ENCODE measurements at regions not wholly inside any gene's neighbourhood (a gene's known extent, or its start where the extent isn't known, plus 50 kb on each side); places are given as distances from the start of the nearest gene placed in this dataset.

DNA sequence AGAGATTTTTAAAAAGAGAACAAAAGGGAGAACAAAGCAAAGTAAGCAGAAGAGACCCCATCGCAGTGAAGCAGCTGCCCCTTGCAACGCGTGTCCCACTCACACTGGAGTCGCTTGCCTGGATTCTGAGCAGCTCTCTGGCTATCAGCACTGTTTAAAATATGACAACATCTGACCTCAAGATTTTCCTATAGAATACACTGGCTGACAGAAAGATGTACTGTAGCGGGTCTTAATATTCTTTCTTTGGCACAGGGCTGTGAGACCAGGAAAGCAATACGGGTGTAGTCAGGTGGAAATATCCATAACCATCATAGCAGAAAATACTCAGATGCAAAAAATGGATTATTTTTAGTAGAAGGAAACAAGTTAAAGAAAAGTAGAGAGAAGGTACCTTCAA, 125.7 kb upstream of the TNS3 start:
- no peaks in the 10 kb centered on the region for H3K27me3 ChIP-seq (ENCODE audit: insufficient read depth, insufficient read length)
- no peaks in the 10 kb centered on the region for H3K4me1 ChIP-seq (ENCODE audit: insufficient read depth, insufficient read length)
- H3K36me3 ChIP-seq (ENCODE audit: insufficient read depth, insufficient read length, low read length): no peaks in the 10 kb centered on the region
- TF ChIP-seq YY1 (IDR thresholded peaks at IDR 0.05; ENCODE audit: insufficient read depth, insufficient read length): no peak
- TF ChIP-seq ZNF274 (IDR thresholded peaks at IDR 0.05; ENCODE audit: low read depth, low read length): no peak
- TF ChIP-seq SUZ12 (IDR thresholded peaks at IDR 0.05; ENCODE audit: extremely low read depth, insufficient read depth, insufficient read length): no peak
- H3K4me3 ChIP-seq (ENCODE audit: insufficient read length, low read depth): no peak overlapping the region
- H3K9me3 ChIP-seq (ENCODE audit: insufficient read depth, low read length): no peaks in the 10 kb centered on the region
- DNase-seq (ENCODE audit: low read depth, low spot score): no peak
- no peak overlapping the region for H3K9ac ChIP-seq (ENCODE audit: insufficient read length, low read depth)

DNA sequence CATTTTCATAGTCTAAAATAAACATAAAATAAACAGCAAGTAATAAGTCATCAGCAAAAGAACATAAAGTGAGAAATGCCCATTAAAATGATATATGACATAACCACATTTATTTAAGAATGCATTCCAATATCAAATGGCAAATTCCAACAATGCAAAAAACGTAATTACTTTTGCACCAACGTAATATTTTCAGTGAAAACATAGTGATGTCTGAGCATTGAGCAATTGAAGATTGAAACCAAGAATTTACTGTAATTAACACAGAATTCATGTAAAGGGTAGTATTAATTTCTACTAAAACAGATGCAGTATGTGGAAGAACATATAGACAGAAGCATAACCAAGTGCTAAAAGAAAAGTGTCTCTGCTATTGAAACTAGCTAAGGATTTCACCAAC, 123.0 kb upstream of the TNS3 start:
- Histone ChIP-seq H3K4me1 (ENCODE audit: insufficient read depth, insufficient read length) (no peaks in the 10 kb centered on the region), H3K36me3 (ENCODE audit: insufficient read depth, insufficient read length, low read length) (no peaks in the 10 kb centered on the region), H3K4me3 (ENCODE audit: insufficient read length, low read depth) (no peak overlapping the region), H3K9me3 (ENCODE audit: insufficient read depth, low read length) (no peaks in the 10 kb centered on the region), H3K27me3 (ENCODE audit: insufficient read depth, insufficient read length) (no peaks in the 10 kb centered on the region), H3K9ac (ENCODE audit: insufficient read length, low read depth) (no peak overlapping the region)
- no peak for DNase-seq (ENCODE audit: low read depth, low spot score)
- TF ChIP-seq ZNF274 (IDR thresholded peaks at IDR 0.05; ENCODE audit: low read depth, low read length) (no peak), YY1 (IDR thresholded peaks at IDR 0.05; ENCODE audit: insufficient read depth, insufficient read length) (no peak), SUZ12 (IDR thresholded peaks at IDR 0.05; ENCODE audit: extremely low read depth, insufficient read depth, insufficient read length) (no peak)

DNA sequence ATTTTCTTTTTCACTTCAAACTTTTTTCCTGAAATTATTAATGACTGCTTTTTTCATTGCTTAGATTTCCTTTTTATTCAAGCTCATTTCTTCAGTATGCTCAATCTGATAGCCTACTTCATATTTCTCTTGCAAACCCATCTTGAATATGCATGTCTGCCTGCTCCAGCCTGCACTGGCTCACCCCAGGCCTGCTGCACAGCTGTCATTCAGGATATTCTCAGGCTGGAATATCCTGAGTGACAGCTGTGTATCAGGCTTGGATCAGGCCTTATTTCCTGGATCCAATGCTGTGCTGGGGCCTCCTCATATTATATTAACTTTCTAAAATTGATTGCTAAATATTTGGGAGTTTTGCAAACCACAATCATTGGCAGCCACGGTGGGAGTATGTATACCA, 120.2 kb upstream of the TNS3 start:
- TF ChIP-seq ZNF274 (IDR thresholded peaks at IDR 0.05; ENCODE audit: low read depth, low read length): no peak
- no peak for TF ChIP-seq YY1 (IDR thresholded peaks at IDR 0.05; ENCODE audit: insufficient read depth, insufficient read length)
- TF ChIP-seq SUZ12 (IDR thresholded peaks at IDR 0.05; ENCODE audit: extremely low read depth, insufficient read depth, insufficient read length): no peak
- no peaks in the 10 kb centered on the region for H3K27me3 ChIP-seq (ENCODE audit: insufficient read depth, insufficient read length)
- DNase-seq (ENCODE audit: low read depth, low spot score): no peak
- no peaks in the 10 kb centered on the region for H3K36me3 ChIP-seq (ENCODE audit: insufficient read depth, insufficient read length, low read length)
- no peak overlapping the region for H3K9ac ChIP-seq (ENCODE audit: insufficient read length, low read depth)
- peaks cover 3% of the 10 kb centered on the region for H3K4me1 ChIP-seq (ENCODE audit: insufficient read depth, insufficient read length)
- H3K9me3 ChIP-seq (ENCODE audit: insufficient read depth, low read length): no peaks in the 10 kb centered on the region
- H3K4me3 ChIP-seq (ENCODE audit: insufficient read length, low read depth): no peak overlapping the region

DNA sequence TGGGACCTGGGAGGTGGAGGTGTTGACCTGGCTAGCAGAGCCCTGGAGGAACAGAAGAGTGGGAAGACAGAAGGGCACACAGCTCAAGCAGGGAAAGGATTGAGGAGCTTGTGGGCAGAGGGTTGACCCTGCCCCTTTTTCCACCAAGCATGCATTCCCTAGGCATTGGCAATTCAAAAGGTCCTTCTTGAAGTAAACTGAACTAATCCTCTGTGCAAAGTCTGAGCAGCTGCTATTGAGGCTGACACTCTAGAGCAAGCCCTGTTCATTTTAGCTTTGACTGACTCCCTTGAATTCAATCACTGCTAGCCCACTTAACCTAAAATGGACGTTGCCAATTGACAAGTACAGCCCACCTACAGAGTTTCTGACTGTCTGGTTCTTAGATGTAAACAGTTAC, 116.5 kb upstream of the TNS3 start:
- Histone ChIP-seq H3K9ac (ENCODE audit: insufficient read length, low read depth) (no peak overlapping the region), H3K4me1 (ENCODE audit: insufficient read depth, insufficient read length) (peaks cover 3% of the 10 kb centered on the region), H3K4me3 (ENCODE audit: insufficient read length, low read depth) (no peak overlapping the region), H3K36me3 (ENCODE audit: insufficient read depth, insufficient read length, low read length) (no peaks in the 10 kb centered on the region), H3K9me3 (ENCODE audit: insufficient read depth, low read length) (no peaks in the 10 kb centered on the region), H3K27me3 (ENCODE audit: insufficient read depth, insufficient read length) (no peaks in the 10 kb centered on the region)
- DNase-seq (ENCODE audit: low read depth, low spot score): no peak
- TF ChIP-seq YY1 (IDR thresholded peaks at IDR 0.05; ENCODE audit: insufficient read depth, insufficient read length) (no peak), SUZ12 (IDR thresholded peaks at IDR 0.05; ENCODE audit: extremely low read depth, insufficient read depth, insufficient read length) (no peak), ZNF274 (IDR thresholded peaks at IDR 0.05; ENCODE audit: low read depth, low read length) (no peak)

DNA sequence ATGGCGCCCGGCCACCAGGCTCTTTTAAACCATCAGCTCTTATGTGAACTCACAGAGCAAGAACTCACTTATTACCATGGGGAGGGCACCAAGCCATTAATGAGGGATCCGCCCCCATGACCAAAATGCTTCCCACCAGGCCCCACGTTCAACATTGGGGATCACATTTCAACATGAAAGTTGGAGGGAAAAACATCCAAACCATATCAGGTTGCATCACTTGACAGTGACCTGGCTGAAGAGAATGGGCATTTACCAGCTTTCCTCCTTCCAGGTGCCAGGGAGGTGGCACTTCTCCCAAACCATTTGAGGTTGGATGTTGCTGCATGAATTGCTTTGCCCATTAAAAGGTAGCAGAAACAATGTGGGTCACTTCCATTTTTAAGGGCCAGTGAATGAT, 115.6 kb upstream of the TNS3 start:
- Histone ChIP-seq H3K36me3 (ENCODE audit: insufficient read depth, insufficient read length, low read length) (no peaks in the 10 kb centered on the region), H3K9me3 (ENCODE audit: insufficient read depth, low read length) (no peaks in the 10 kb centered on the region), H3K9ac (ENCODE audit: insufficient read length, low read depth) (no peak overlapping the region), H3K4me1 (ENCODE audit: insufficient read depth, insufficient read length) (peaks cover 3% of the 10 kb centered on the region), H3K27me3 (ENCODE audit: insufficient read depth, insufficient read length) (no peaks in the 10 kb centered on the region), H3K4me3 (ENCODE audit: insufficient read length, low read depth) (no peak overlapping the region)
- TF ChIP-seq SUZ12 (IDR thresholded peaks at IDR 0.05; ENCODE audit: extremely low read depth, insufficient read depth, insufficient read length) (no peak), ZNF274 (IDR thresholded peaks at IDR 0.05; ENCODE audit: low read depth, low read length) (no peak), YY1 (IDR thresholded peaks at IDR 0.05; ENCODE audit: insufficient read depth, insufficient read length) (no peak)
- DNase-seq (ENCODE audit: low read depth, low spot score): no peak

DNA sequence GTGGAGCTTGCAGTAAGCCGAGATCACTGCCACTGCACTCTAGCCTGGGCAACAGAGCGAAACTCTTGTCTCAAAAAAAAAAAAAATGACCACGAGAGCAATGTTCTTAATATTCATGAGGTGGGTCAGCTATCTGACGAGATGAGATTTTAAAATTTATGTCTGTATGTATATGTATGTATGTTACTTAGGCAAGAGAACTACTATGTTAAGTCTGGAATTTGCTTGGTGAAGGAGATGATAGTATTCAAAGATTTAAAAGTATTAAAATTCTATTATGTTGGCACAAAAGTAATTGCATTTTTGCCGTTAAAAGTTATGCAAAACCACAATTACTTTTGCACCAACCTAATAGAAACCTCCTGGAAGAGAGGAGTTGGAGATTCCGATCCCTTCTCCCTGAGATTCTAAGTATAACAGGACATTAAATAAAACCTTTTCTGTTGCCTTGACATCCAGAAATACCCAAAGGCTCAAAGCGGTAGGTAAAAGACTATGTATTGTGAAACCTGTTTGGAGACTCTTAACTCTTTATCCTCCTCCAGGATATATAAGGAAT, 114.3 kb upstream of the TNS3 start:
- TF ChIP-seq YY1 (IDR thresholded peaks at IDR 0.05; ENCODE audit: insufficient read depth, insufficient read length): no peak
- TF ChIP-seq ZNF274 (IDR thresholded peaks at IDR 0.05; ENCODE audit: low read depth, low read length): no peak
- TF ChIP-seq SUZ12 (IDR thresholded peaks at IDR 0.05; ENCODE audit: extremely low read depth, insufficient read depth, insufficient read length): no peak
- H3K27me3 ChIP-seq (ENCODE audit: insufficient read depth, insufficient read length): no peaks in the 10 kb centered on the region
- H3K4me1 ChIP-seq (ENCODE audit: insufficient read depth, insufficient read length): peaks cover 3% of the 10 kb centered on the region

DNA sequence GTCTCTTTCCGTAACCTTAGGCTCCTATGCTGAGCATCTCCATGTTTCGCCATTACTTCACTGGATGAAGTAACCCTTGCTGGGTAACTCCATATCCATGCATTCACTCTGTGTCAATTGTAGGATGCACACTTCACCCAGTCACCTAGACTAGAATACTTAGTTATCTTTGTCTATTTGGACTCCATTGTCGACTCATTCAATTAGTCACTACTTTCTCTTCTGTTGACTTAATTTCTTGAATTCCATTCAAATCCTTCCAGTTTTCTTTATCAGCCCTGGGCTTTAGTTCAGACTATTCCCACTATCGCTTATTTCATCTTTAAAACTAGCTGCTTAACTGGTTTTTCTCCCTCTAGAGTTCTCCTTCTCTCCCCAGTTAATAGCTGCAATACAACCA, 111.3 kb upstream of the TNS3 start:
- no peaks in the 10 kb centered on the region for H3K27me3 ChIP-seq (ENCODE audit: insufficient read depth, insufficient read length)
- no peaks in the 10 kb centered on the region for H3K36me3 ChIP-seq (ENCODE audit: insufficient read depth, insufficient read length, low read length)
- TF ChIP-seq SUZ12 (IDR thresholded peaks at IDR 0.05; ENCODE audit: extremely low read depth, insufficient read depth, insufficient read length) (no peak), YY1 (IDR thresholded peaks at IDR 0.05; ENCODE audit: insufficient read depth, insufficient read length) (no peak)
- DNase-seq (ENCODE audit: low read depth, low spot score): no peak
- H3K9me3 ChIP-seq (ENCODE audit: insufficient read depth, low read length): no peaks in the 10 kb centered on the region
- H3K4me1 ChIP-seq (ENCODE audit: insufficient read depth, insufficient read length): peaks cover 1% of the 10 kb centered on the region
- no peak overlapping the region for H3K4me3 ChIP-seq (ENCODE audit: insufficient read length, low read depth)
- no peak overlapping the region for H3K9ac ChIP-seq (ENCODE audit: insufficient read length, low read depth)

More for the DNA sequence above, 114.3 kb upstream of the TNS3 start:
- Histone ChIP-seq H3K36me3 (ENCODE audit: insufficient read depth, insufficient read length, low read length) (no peaks in the 10 kb centered on the region), H3K4me3 (ENCODE audit: insufficient read length, low read depth) (no peak overlapping the region), H3K9me3 (ENCODE audit: insufficient read depth, low read length) (no peaks in the 10 kb centered on the region), H3K9ac (ENCODE audit: insufficient read length, low read depth) (no peak overlapping the region)
- DNase-seq (ENCODE audit: low read depth, low spot score): no peak
